HG03442 (cell line): ENCODE measurements at regions not wholly inside any gene's neighbourhood (a gene's known extent, or its start where the extent isn't known, plus 50 kb on each side); places are given as distances from the start of the nearest gene placed in this dataset.

ENCODE experiments used
- ATAC-seq: cut with Tn5 transposase; IDR thresholded peaks from one replicate; pipeline ENCODE4 v1.9.1; 2021; ENCODE audit warnings: mild to moderate bottlenecking, moderate library complexity; ENCODE audit not compliant: unreplicated experiment

GRCh38 chr1:55334797-55335196, 119.6 kb upstream of the USP24 start:
- no peak for ATAC-seq

DNA sequence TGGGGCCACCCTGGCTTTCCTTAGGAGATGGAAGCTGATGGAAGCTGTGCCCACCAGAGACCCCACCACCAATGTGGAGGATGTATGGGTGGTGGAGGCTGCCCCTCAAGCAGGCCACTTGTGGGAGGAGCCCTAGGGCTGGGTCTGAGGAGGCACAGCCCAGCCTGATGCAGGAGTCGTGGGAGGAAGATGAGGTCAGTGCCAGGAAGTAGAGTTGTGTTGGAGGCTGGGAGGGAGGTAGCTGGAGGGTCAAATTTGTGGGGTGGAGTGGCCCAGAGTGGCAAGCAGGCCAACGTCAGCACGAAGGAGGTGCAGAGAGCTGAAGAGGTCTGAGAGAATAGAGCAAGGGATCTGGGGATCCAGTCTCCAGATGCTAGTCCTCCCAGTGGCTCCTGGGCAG, 119.0 kb upstream of the USP24 start:
- ATAC-seq: no peak

GRCh38 chr1:55333461-55333860, 118.3 kb upstream of the USP24 start:
- ATAC-seq: no peak

DNA sequence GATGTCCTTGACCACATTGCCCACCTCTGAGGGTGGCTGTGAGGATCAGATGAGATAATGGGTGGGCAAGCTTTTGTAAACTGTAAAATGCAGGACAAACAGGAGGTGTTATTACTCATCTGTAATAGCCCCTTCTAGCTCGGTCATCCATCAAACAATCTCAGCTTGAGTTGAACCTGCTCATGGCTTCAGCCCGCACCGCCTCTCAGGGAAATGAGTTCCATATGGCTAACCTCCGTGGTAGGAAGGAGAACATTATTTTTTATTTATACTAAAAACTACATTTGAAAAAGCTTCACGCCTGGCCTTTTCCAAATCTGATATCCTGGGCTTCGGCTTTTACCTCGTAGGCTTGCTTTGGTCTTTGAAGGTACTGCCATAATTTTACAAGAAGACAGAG, 116.2 kb upstream of the USP24 start:
- no peak for ATAC-seq

GRCh38 chr1:55329808-55330432, 114.8 kb upstream of the USP24 start:
- ATAC-seq: no peak

- no peak for ATAC-seq
These were observed 113.9 kb upstream of the USP24 start for GRCh38 chr1:55329091-55329490.

GRCh38 chr1:55326496-55327243, 111.5 kb upstream of the USP24 start:
- no peak for ATAC-seq

DNA sequence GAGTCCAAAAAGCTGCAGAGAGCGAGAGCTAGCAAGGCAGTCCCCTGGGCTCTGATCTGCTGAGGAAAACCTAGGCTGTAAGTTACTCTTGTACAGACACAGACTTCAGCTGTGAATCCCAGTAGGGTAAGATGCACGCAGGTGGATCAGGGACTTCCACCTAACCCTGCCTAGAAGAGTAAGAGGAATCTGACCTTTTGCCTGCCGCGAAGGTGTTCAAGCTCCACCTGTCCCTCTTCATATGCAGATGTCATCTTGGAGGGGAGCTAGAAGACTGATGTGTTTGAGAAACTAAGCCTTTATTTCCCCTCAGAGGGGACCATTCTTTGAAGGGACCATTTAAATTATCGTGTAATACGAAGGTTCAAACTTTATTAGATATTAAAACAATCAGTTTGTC, 108.6 kb upstream of the USP24 start:
- no peak for ATAC-seq

GRCh38 chr1:55322842-55323241, 107.7 kb upstream of the USP24 start:
- no peak for ATAC-seq

DNA sequence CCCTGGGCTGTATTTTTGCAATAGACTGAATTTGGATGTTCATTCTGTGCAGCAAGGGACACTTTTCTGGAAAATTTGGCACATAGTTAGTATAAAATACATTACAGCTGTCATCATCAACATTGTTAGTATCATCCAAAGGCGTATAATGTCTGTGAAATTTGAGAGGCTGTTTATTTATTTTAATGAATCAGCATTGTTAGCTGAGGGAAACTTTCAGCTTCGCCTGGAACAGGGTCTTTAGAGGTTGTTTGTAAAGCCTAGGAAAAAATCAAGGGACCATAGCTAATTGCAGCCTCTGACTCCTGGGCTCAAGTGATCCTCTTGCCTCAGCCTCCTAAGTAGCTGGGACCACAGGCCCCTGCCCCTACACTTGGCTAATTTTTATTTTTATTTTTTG, 106.8 kb upstream of the USP24 start:
- no peak for ATAC-seq

DNA sequence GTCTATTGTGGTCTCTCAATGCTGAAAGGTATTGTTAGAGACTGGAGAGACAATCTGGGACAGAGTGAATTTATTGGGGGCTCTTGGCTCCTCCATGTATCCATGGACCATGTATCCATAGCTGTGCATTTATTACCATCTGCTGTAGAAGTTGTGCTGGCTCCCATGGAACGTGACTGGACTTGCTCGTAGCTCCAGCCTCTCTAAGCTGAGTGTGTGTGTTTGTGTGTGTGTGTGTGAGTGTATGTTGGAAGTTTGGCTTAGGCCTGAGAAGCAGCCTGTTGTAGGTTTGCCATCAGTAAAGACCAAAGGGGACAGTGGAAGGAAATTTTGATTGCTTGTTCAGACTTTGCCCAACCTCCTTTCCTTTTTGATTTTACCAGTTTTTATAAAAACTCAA, 105.7 kb upstream of the USP24 start:
- ATAC-seq: no peak

DNA sequence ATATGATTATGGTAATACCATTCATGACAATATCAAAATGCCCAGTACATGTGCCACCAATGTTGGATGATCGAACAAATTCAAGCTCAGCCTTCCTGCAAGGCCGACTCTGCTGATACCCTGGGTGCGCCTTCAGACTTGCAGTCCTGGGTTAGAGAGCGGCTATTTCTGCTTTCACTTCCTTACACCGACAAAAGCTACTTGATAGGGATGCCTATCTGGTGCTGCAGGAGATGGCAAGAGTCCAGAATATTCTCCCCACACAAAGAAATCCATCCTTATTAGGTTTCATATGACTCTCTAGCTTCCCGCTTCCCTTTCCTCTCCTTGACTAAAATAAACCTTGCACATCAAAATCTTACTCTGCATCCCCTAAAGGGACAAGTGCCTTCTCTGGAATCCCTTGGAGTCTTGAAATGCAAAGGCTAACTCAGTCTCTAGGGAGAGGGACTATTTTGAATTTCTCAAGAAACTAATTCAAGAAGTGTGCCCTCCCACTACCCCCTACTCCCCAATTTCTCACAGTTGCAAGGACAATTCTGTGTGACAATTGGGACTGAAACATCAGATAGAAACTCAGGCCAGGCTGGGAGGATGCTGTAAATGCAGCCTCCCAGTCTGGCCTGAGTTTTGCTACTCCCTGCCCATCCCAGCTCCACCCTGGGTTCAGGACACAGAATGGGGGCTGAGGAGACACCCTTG, 103.1 kb upstream of the USP24 start:
- no peak for ATAC-seq

GRCh38 chr1:55317673-55318072, 102.5 kb upstream of the USP24 start:
- no peak for ATAC-seq

GRCh38 chr1:55316947-55317662, 101.9 kb upstream of the USP24 start:
- no peak for ATAC-seq

DNA sequence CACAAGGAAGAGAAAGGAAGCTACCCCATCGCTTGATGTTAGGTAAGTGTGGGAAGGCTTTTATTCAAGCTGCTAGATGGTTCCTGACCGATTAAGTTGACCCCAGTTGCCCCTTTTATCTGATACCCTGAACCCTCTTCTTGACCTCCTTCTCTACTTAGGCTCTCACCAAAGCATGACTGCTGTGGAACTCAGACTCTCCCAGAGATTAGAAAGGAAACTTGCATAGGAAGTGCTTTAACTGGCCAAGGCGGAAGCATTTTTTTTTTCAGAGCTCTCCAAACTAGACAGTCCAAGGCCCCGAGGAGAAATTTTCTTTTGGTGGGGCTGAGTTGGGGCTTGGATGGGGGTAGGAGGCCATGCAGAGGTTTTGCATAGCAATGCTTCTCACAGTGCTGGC, 101.3 kb upstream of the USP24 start:
- no peak for ATAC-seq

DNA sequence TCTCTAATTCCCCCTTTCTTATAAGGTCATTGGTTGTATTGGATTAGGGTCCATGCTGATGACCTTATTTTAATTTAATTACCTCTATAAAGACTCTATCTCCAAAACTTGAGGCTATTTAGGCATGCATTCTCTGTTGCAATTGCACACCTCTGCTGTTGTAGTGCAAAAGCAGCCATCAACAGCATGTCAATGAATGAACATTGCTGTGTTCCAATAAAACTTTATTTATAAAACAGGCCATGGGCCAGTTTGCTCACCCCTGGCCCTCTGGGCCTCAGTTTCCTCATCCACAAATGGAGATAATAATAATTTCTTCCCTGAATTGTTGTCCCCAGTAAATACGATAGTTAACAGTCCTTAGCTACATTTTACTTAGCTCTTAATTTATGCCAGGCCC, 100.4 kb upstream of the USP24 start:
- ATAC-seq: no peak

DNA sequence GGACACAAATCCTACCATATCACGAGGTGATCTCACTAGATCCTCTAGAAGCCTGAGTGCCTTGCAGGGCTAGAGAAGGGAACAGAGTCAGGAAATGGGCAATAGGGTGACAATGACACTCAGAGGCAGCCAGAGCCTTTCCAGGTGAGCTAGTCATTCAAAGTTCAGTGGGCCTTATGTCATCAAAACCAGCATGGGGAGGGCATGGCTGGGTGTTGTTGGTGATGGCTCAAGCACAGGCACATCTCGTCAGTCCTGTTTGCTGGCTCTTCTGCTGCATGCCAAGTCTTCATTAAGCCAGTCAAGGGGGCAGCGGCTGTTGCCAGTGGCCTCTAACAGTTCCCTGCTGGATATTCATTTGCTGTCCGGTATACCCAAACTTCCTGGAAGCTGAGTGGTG, 99.6 kb upstream of the USP24 start:
- no peak for ATAC-seq

DNA sequence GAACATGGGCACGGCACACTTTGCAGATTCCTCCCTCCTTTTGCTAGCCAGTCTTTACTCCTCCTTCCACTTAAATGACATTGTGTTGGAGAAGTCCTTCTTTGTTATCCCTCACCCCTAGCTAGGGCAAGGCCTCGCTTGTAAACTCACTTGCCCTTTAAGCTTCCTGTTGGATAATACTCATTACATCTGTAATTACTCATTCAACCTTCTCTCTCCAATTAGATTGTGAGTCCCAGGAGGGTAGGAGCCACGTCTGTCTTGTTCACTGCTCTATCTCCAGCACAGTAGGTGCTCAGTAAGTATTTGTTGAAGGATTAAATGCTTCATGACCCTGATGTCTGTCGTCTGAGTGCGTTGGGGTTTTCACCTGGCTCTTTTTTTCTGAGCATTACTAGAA, 98.7 kb upstream of the USP24 start:
- ATAC-seq: no peak

GRCh38 chr1:55311979-55312378, 96.8 kb upstream of the USP24 start:
- ATAC-seq: no peak

DNA sequence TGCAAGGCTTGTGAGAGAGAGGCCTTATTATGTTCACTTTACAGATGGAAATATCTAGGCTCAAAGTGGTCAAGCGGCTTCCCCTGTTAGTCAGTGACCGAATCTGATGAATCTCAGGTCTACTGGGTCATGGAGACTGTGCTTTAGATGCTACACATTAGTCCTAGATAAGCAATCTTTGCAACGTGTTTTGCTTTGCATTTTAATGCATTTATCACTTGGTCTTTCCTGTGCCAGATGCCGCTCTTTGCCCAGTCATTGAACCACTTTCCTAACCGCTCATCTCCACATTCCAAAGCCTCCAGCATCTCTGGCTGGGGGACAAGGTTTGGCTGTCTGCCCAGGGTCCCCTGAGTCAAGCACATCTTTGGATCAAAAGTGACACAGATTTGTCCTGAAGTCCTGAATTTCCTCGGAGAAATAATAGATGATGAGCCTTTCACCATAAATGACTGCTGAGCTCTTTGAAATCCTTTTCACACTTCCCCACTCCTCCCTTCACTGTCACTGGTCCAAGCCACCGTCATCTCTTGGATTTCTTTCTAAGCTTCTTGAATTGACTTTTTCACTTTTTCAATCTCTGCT, 96.0 kb upstream of the USP24 start:
- no peak for ATAC-seq

GRCh38 chr1:55310505-55310971, 95.4 kb upstream of the USP24 start:
- ATAC-seq: no peak
